ENCODE measurements at regions not wholly inside any gene's neighbourhood (a gene's known extent, or its start where the extent isn't known, plus 50 kb on each side); places are given as distances from the start of the nearest gene placed in this dataset.
"Not testable (repeated sequence)": the region's sequence is repeated elsewhere in the genome, so short reads cannot be mapped to it uniquely, and the experiment has no call there.

DNA sequence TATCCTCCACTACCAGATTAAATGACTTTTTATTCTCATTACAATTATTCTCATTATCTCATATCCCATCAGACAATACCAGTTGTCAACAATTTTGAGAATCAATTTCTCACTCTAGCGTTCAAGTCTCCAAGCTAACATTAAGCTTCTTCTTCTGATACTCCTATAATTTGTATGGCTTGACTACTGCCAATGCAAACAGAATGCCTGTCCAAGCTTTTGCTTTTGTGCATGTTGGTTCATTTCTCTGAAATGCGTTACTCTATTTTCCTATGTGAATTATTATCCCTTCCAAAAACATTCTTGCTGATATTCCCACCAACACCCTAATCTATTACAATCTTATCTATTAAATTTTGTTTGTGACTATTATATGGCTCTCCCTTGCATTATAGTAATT, 1602.3 kb downstream of the C4orf33 start:
- no peak for DNase-seq

DNA sequence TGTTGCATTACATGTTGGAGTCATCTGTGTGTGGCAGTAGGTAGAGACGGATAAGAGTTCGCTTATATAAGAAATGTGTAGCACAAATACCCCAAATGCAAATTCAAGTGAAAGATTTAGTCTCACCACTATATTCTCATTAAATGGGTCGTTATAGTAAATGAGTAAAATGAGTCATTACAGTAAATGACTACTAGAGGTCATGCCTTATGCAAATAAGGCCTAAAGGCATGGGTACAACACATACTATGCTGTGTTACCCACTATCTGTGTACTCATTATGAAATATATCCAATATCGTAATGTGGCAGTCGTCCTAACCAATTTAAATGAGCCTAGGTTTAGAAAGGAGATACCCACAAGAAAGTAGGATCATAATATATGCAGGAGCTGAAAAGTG, 1603.1 kb downstream of the C4orf33 start:
- DNase-seq = no peak

DNA sequence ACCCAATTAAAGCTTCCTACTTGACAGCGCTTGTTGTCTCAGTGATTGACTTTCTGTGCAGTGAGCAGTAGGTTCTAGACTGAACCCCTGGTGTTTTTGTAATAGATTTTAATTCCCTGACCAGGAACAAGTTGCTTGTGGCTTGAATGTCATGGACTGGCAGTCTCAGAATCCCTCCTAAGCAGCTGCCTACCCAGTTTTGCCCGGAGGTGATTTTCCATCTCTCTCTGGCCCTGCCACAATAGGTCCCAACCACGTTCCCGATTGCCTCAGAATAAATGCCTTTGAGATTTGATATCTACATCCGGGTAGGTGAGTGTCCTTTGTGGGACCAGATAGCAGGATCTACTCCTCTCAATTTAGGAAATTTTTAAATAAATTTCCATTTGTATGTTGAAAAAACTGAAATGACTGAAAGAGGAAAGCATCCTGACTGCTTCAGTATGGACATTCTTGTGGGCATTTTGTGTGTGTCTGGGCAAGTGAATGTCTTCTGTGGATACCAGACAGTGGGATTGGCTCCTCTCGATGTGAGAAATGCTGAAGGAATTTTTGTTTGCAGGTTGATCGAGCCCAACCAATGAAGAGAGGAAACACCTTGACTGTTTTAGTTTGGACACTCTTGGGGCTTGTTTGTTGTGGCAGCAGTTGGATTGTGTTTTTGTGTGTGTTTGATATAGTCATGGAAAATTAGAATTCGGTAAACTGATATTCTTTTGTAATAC, 1607.4 kb downstream of the C4orf33 start:
- no peak for DNase-seq

DNA sequence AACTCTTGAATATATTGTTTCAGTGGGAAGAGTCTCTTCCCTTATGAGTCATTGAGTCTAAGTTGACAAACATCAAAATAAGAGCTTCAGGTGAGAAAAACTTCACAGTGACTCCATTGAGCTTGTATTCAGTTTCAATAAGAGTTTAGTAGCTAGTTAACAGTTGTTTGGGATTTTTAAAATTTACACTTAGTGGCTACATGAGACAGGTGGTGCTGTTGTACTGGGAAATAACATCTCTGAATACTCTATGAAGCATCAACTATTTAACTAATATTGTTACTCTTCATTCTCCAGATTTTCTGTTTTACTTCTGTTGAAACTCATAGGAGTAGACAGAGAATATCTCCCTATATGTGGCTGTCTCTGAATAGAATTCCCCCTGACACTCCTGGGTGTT, 1609.1 kb downstream of the C4orf33 start:
- DNase-seq = no peak

DNA sequence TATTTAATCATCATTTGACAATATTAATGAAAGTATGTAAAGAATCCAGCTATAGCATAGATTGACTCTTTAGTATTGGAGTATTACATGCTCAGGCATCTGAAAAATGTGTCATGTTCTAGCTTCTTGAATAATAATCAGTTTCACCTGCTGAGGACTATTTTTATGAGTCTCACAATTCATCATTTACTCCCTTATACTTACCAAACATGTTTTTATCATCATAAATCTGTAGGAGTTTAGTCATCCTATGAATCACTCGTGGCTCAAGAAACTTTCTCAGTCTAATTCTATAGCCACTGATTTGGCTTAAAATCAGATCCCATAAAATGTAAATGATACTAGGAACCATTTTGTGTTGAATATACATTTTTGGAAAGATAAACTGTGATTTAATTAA, 1616.1 kb downstream of the C4orf33 start:
- DNase-seq = no peak

DNA sequence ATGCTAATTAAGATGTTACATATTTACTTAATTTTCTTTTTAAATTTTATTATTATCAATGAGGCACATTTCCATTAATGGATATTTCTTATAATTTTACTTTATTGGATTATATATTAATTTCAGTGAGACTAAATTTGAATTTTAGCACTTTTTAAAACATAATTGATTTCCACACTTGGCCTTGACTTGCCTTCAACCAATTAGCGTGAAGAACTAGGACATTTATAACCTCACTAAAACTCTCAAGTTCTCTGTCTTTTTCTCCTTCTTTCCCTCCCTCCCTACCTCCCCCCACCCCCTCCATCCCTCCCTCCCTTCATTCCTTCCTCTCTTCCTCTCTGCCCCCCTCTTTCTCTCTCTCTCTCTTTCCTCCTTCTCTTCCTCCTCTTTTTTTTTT, 1618.1 kb downstream of the C4orf33 start:
- no peak for DNase-seq

DNA sequence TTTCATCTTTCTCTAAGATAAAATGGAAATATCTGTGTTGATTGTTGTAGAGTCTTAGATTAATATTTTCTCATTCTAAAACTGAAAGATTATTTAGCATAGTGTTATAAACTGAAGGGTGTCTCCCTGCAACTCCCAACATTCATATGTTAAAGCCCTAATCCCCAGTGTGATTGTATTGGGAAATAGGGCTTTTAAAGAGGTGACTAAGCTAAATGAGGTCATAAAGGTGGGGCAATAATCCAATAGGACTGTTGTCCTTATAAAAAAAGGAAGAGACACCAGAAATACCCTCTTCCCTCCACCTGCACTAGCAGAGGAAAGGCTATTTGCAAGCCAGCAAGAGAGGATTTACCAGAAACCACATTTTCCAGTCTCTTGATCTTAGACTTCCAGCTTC, 1626.4 kb downstream of the C4orf33 start:
- DNase-seq = no peak

DNA sequence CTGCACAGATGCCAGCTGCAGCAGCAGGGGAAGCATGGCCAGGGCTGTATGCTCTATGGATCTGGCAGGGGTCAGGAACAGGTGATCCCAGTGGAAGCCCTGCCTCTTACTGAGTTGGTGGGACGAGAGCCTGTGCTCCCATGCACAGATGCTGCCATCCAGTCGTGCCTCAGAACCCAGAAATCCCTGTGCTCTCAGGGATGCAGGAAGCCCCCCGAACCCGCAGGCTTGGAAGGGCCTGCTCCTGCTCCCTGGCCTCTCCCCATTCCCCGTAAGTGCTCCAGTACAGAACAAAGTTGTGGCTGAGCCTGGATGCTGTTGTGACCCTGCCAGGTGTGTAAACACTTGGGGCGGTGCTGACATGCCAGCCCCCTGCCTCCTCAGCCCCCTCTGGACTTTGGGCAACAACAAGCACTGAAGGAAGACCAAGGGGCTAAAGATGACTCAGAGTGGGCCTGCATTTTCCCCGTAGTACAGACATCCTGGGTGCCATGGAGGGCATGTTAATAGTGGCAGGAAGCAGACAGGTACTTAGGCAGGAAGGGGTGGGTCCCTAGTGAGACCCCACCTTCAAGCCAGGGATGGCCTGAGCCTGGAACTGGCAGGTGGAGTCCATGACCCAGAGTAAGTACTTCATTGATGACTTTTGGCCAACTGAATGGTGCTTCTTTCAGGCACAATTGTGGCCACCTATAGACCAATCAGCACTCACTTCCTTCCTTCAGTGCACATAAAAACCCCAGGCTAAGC, 1640.7 kb downstream of the C4orf33 start:
- no peak for DNase-seq

DNA sequence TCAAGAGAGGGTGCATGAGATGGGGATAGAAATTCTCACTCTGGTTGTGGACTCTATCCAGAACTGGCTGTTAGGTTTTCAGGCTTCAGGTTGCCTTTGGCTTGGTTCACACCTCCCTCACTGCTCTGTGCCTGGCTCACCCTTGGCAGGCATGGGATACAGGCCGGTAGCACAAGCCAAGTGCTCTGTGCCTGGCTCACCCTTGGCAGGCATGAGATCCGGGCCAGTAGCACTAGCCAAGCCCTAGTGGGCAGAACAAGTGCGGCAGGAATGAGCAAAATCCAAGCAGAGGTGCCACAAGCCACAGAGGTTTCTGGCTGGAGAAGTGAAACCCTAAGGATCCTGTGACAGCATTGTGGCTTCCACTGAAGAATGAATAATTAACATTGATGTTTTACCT, 1642.3 kb downstream of the C4orf33 start:
- DNase-seq = no peak

DNA sequence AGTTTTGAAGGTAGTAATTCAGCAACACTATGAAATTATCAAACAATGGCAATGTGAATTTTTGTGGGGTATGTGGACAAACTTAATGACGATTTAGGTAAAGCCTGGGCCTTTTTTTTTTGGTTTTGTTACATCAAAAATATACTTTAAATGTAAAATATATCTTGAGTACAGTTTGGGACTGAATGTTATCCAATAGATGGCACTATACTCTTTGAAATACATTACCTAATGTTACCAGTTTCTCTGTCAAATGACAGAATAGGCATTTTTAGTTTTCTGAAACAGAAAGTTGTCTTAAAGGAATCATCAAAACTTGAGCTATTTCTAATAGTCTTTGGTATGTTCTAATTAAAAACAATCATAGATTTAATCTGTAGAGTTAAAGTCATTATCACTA, 1651.9 kb downstream of the C4orf33 start:
- DNase-seq = no peak

DNA sequence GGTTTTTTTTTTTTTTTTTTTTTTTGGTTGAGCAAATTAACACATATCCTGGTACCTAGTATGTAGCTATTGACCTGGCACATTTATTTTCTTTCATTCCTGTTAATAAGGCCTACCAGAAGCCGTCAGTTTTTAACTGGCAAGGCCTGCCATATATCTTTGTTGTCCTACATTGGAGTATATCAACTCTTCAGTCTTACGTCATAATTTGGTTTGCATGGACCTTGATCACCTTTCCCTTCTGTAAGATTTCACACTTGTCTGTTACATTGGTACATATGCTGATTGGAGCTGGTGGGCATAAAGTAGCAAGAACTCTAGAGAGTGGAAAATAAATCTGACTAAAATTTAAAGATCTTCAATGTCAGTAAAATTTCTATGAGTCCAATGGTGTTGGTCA, 1658.0 kb downstream of the C4orf33 start:
- DNase-seq = no peak

DNA sequence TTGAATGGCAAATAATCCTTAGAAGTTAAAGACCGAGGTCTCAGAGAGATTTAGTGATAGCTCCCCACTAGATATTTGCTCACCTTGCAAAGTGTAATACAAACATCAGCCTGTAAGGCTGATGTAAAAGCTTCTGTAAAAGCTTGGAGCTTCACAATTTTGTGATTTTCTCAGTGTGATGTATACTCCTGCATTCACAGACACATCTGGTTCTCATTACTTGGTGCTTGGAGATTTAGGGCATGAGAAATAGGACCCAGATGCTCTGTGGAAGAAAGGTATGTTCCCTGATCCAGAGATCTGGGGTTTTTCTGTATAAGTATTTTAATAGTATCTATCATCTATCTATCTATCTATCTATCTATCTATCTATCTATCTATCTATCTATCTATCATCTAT, 1664.3 kb downstream of the C4orf33 start:
- DNase-seq = no peak

DNA sequence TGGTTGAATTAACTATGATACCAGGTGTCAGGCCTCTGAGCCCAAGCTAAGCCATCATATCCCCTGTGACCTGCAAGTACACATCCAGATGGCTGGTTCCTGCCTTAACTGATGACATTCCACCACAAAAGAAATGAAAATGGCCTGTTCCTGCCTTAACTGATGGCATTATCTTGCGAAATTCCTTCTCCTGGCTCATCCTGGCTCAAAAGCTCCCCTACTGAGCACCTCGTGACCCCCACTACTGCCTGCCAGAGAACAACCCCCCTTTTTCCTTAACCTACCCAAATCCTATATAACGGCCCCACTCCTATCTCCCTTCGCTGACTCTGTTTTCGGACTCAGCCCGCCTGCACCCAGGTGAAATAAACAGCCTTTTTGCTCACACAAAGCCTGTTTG, 1671.4 kb downstream of the C4orf33 start:
- not testable (repeated sequence) for DNase-seq

DNA sequence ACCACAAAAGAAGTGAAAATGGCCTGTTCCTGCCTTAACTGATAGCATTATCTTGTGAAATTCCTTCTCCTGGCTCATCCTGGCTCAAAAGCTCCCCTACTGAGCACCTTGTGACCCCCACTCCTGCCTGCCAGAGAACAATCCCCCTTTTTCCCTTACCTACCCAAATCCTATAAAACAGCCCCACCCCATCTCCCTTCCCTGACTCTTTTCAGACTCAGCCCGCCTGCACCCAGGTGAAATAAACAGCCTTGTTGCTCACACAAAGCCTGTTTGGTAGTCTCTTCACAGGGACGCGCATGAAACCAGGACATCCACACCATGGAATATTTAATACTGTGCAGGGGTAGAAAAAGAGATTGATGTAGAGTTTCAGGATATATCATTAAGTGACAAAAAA, 1677.0 kb downstream of the C4orf33 start:
- not testable (repeated sequence) for DNase-seq

DNA sequence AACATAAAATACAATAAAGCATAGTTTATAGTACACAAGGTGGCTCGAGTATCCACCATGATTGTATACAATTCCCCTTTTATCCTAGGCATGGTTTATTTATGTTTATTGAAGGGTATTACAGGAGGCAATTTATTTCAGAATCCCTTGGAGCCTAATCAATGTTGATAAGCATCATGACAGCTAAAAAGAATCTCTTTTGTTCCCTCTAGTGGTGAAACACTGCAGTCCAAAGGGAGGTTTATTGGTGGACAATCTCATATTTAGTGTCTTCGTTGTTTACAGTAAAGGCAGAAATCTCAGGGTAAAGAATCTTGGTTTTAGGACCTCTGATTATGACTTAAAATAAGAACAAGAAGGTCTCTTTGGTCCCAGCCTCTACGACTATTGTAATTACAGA, 1712.5 kb downstream of the C4orf33 start:
- no peak for DNase-seq

DNA sequence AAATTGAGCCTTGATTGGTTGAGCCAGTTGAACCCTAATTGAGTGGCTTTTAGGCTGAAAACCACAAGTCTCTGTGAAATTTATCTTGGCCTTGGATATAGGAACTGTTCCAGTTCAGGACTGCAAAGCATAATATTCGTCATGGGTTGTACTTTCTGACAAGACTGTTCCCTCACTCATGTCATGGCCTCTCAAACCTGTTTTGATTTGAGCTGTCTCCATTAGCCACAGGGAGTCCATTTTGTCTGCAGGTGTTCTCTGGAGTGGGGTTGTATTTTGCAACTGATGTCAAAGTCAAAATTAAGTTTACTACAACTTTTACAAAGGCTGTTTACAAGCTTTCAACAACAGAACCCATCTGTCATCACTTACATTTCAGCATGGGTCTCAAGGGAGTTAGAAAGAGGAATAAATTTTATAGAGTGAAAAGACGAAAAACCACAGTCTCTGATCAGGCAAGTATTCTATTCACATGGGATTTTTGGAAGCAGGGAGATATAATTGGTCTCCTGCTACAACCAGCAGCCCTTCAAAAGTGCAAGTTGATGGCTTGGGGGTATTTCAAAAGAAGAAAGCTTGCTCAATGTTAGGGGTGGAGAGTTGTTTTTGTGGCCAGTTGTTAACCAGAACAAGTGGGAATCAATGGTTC, 1716.3 kb downstream of the C4orf33 start:
- DNase-seq = no peak

DNA sequence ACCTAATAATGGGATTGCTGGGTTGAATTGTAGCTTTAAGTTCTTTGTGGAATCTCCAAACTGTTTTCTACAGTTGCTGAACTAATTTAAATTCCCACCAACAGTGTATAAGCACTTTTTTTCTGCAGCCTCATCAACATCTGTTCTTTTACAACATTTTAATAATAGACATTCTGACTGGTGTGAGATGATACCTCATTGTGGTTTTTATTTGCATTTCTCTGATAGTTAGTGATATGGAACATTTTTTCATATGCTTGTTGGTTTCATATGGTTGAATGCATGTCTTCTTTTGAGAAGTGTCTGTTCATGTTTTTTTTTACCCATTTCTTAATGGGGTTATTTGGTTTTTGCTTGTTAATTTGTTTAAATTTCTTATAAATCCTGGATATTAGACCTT, 1718.9 kb downstream of the C4orf33 start:
- DNase-seq = no peak

DNA sequence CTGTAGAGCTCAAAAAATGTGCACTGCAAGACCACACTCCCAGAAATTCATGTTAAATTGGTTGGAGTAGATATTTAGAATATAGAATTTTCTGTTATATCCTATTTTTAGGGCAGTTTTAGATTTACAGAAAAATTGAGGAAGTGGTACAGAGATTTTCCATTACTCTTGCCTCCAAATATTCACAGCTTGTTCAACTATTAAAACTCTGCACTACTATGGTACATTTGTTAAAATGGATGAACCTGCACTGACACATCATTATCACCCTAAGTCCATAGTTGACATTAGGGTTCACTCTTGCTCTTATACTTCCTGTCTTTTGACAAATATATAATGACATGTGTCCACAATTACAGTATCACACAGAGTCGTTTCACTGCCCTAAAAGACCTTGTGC, 1724.5 kb downstream of the C4orf33 start:
- no peak for DNase-seq

DNA sequence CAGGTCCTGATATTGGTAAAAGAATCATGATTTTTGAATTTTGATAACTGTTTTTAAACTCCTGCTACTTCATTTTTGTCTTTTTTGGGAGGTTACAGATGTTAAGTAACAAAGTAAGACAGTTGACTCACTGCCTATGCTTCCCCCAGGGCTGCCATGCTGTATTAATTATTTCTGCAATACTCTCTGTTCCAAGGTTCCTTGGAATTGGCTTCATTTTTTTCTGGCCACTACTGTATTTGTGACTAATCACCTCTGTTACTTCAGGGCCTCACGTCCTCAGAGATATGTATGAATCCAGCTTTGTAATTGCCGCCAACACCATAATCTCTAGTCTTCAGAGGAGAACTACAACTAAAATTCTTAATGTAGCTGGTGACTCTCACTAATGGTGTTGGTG, 1729.3 kb downstream of the C4orf33 start:
- no peak for DNase-seq

DNA sequence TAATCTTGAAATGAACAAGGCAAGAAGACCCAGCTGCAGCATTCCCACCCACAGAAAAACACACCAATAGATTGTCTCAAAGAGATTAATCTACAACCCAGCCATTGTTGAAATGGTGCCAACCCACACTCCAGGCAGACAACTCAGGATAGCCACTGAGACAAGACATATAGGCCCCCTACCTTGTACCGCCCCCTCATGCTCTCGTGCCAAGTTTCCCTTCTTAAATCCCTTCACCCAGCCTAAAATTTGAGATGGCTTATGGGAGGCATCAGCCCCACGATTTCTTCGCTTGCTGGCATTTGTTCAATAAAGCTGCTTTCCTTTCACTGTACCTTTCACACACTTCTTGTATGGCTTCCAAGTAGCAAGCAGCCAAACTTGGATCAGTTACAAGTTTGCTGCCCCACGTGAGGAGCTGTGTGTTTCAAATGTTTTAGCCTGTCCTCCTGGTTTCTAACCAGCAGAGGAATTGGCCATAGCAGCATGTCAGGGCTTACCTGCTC, 1754.1 kb downstream of the C4orf33 start:
- no peak for DNase-seq

DNA sequence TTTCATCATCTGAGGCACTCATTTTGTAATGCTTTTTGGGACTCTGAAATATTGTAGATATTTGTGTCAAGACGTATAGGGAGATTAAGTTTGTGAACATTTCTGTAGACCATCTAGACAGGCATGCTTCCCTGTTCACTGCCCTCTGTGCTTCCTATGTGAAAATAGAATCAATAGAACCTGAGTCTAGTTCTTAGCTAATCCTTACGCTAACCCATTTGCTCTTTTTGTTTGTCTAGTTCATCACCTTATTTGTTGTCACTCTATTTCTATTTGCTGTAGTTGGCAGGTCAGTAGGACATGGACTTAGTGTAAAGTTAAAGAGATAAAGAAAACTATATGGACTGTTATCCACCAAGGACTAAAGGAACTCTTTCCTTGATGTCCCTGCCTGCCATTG, 1755.2 kb downstream of the C4orf33 start:
- DNase-seq = no peak

DNA sequence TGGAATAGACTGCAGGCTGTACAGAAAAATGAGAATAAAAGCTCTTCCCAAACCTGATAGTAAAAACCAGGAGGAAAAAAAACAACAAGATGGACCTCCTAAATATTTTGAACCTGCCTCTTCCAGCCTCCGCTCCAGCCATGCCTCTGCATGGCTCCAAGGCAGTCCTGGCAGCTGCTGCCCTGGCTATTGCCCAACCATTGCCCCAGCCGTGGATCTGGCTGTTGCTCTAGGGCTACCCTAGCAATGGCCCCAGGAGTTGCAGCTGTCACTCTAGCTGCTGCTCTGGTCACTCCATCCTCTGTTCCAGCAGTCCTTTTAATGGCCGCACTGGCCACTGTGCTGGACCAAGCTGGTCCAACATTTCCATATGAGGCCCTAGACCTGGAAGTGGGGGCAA, 1756.0 kb downstream of the C4orf33 start:
- DNase-seq = no peak

DNA sequence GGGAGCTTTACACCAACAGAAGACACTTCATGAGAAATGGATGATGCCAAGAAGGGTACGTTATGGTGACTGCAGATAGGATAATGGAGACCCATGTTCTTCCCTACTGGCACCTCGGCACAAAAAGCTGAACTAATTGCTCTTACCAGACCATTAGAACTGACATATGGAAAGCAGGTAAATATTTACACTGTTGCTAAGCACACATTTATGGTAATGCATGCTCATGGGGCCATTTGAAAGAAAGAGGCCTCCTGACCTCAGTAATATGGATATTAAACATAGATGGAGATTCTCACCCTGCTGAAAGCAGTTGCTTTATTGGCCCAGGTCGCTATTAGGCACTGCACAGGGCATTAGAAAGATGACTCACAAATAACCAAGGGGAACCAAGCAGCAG, 1759.6 kb downstream of the C4orf33 start:
- no peak for DNase-seq

DNA sequence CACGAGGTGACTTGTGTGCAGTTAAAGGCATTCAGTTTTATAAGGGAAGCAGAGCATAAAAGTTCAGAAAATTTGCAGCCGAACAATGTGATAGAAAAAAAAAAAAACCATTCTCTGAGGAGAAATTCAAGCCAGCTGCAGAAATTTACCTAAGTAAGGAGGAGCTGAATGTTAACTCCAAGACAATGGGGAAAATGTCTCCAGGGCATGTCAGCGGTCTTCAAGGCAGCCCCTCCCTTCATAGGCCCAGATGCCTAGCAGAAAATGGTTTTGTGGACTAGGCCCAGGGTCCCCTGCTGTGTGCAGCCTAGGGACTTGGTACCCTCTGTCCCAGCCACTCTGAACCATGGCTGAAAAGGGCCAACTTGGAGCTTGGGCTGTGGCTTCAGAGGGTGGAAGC, 1764.0 kb downstream of the C4orf33 start:
- DNase-seq = no peak

Measured in activated CD4-positive, CD25-positive, alpha-beta regulatory T cell (primary cell).